ENCODE measurements at regions not wholly inside any gene's neighbourhood (a gene's known extent, or its start where the extent isn't known, plus 50 kb on each side); places are given as distances from the start of the nearest gene placed in this dataset.

DNA sequence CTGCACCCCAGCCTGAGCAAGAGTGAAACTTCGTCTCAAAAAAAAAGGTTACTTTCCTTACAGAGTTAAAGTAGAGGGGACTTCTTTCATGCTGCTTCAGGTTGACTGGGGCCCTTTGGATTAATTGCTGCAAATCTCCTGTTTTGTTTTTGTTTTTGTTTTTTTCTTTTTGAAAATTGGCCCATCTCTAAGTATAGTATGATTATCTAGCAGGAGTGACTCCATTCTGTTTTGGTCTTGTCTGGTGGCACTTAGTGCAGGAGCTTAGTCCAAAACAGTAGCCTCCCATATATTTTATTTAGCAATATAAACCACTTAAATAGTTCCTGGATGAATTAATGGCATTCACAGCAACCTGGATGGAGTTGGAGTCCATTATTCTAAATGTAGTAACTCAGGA is 113.0 kb downstream of the RPL22L1 start:
- TF ChIP-seq EZH2 (IDR thresholded peaks at IDR 0.05; ENCODE audit: insufficient read depth, low read length), result no peak
- TF ChIP-seq, protein P1, sequence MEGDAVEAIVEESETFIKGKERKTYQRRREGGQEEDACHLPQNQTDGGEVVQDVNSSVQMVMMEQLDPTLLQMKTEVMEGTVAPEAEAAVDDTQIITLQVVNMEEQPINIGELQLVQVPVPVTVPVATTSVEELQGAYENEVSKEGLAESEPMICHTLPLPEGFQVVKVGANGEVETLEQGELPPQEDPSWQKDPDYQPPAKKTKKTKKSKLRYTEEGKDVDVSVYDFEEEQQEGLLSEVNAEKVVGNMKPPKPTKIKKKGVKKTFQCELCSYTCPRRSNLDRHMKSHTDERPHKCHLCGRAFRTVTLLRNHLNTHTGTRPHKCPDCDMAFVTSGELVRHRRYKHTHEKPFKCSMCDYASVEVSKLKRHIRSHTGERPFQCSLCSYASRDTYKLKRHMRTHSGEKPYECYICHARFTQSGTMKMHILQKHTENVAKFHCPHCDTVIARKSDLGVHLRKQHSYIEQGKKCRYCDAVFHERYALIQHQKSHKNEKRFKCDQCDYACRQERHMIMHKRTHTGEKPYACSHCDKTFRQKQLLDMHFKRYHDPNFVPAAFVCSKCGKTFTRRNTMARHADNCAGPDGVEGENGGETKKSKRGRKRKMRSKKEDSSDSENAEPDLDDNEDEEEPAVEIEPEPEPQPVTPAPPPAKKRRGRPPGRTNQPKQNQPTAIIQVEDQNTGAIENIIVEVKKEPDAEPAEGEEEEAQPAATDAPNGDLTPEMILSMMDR (IDR thresholded peaks at IDR 0.05; ENCODE audit: insufficient read depth, low read depth, low read length), result no peak
